Right lobe of liver (tissue), 4 donors: ENCODE measurements at regions not wholly inside any gene's neighbourhood (a gene's known extent, or its start where the extent isn't known, plus 50 kb on each side); places are given as distances from the start of the nearest gene placed in this dataset.
"Not testable (repeated sequence)": the region's sequence is repeated elsewhere in the genome, so short reads cannot be mapped to it uniquely, and the experiment has no call there.

ENCODE experiments used
- POLR2A ChIP-seq: fragments of 450-650 bp; IDR thresholded peaks from one replicate; pipeline ENCODE4 v1.6.1; 2017; ENCODE audit warnings: antibody characterized with exemption, mild to moderate bottlenecking
- TF ChIP-seq, protein P1 (sequence below), 4 donors: fragments of 200-600 bp in 3 of 4; fragments of 450-650 bp in 1 of 4; IDR thresholded peaks; one replicate each; pipeline versions ENCODE4 v1.5.1 to v1.8.0; 2016 to 2022; ENCODE audit warnings: antibody characterized with exemption in 4 of 4, mild to moderate bottlenecking in 2 of 4
- donor health status: DM: no; HTN: no; CAD: no.
- donor health status: DM: no; HTN: no; CAD: no.
- donor health status: DM: no; HTN: yes; CAD: no.

DNA sequence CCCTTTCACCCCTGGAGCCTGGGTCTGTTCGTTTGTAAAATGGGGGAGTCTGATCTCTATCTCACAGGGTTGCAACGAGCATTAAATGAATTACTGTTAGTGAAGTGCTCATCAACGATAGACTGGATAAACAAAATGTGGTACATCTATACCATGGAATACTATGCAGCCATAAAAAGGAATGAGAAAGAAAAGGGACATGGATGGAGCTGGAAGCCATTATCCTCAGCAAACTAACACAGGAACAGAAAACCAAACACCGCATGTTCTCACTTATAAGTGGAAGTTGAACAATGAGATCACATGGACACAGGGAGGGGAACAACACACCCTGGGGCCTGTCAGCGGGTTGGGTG lies 348.0 kb upstream of the ID2 start:
- TF ChIP-seq, protein P1, sequence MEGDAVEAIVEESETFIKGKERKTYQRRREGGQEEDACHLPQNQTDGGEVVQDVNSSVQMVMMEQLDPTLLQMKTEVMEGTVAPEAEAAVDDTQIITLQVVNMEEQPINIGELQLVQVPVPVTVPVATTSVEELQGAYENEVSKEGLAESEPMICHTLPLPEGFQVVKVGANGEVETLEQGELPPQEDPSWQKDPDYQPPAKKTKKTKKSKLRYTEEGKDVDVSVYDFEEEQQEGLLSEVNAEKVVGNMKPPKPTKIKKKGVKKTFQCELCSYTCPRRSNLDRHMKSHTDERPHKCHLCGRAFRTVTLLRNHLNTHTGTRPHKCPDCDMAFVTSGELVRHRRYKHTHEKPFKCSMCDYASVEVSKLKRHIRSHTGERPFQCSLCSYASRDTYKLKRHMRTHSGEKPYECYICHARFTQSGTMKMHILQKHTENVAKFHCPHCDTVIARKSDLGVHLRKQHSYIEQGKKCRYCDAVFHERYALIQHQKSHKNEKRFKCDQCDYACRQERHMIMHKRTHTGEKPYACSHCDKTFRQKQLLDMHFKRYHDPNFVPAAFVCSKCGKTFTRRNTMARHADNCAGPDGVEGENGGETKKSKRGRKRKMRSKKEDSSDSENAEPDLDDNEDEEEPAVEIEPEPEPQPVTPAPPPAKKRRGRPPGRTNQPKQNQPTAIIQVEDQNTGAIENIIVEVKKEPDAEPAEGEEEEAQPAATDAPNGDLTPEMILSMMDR (IDR thresholded peaks at IDR 0.05): not testable (repeated sequence)
- TF ChIP-seq POLR2A: not testable (repeated sequence)
